ENCODE measurements at regions not wholly inside any gene's neighbourhood (a gene's known extent, or its start where the extent isn't known, plus 50 kb on each side); places are given as distances from the start of the nearest gene placed in this dataset.

GRCh38 chr18:64566456-64566855 is 417.6 kb upstream of the LINC00305 start:
- no peak for TF ChIP-seq CTCF (IDR thresholded peaks at IDR 0.05)
- Histone ChIP-seq H3K4me3 (no peak overlapping the region), H3K27ac (no peak overlapping the region)
- no peak for DNase-seq (ENCODE audit: low spot score)

- H3K27ac ChIP-seq, result no peak overlapping the region
- DNase-seq (ENCODE audit: low spot score), result no peak
- H3K4me3 ChIP-seq, result no peak overlapping the region
- no peak for TF ChIP-seq CTCF (IDR thresholded peaks at IDR 0.05)
Measured at GRCh38 chr18:64562651-64563050, 413.8 kb upstream of the LINC00305 start.

- Histone ChIP-seq H3K27ac (no peak overlapping the region), H3K4me3 (no peak overlapping the region)
- DNase-seq (ENCODE audit: low spot score), result no peak
- no peak for TF ChIP-seq CTCF (IDR thresholded peaks at IDR 0.05)
Measured at GRCh38 chr18:64546451-64546850, 397.6 kb upstream of the LINC00305 start.

GRCh38 chr18:64539847-64540246 is 391.0 kb upstream of the LINC00305 start:
- no peak for DNase-seq (ENCODE audit: low spot score)
- Histone ChIP-seq H3K4me3 (no peak overlapping the region), H3K27ac (no peak overlapping the region)
- no peak for TF ChIP-seq CTCF (IDR thresholded peaks at IDR 0.05)

GRCh38 chr18:64528646-64529045 is 379.8 kb upstream of the LINC00305 start:
- Histone ChIP-seq H3K27ac (no peak overlapping the region), H3K4me3 (no peak overlapping the region)
- DNase-seq (ENCODE audit: low spot score), result no peak
- no peak for TF ChIP-seq CTCF (IDR thresholded peaks at IDR 0.05)

GRCh38 chr18:64519201-64519600 is 370.3 kb upstream of the LINC00305 start:
- Histone ChIP-seq H3K4me3 (no peak overlapping the region), H3K27ac (no peak overlapping the region)
- TF ChIP-seq CTCF (IDR thresholded peaks at IDR 0.05), result no peak
- no peak for DNase-seq (ENCODE audit: low spot score)

GRCh38 chr18:64518191-64518590 is 369.3 kb upstream of the LINC00305 start:
- no peak for DNase-seq (ENCODE audit: low spot score)
- no peak for TF ChIP-seq CTCF (IDR thresholded peaks at IDR 0.05)

More at GRCh38 chr18:64518191-64518590, 369.3 kb upstream of the LINC00305 start:
- Histone ChIP-seq H3K27ac (no peak overlapping the region), H3K4me3 (no peak overlapping the region)

All from coronary artery (tissue), 2 donors.